Neutrophil (primary cell): ENCODE measurements at regions not wholly inside any gene's neighbourhood (a gene's known extent, or its start where the extent isn't known, plus 50 kb on each side); places are given as distances from the start of the nearest gene placed in this dataset.

Experiments
- H3K27ac ChIP-seq: fragments of 200-600 bp; sonication (generic); 2 replicates; pipeline ENCODE4 v1.5.1; 2016; ENCODE audit warnings: mild to moderate bottlenecking, moderate library complexity
- H3K27me3 ChIP-seq: fragments of 200-600 bp; sonication (generic); 2 replicates; pipeline ENCODE4 v1.6.0; 2016; ENCODE audit warnings: mild to moderate bottlenecking
- H3K36me3 ChIP-seq: fragments of 200-600 bp; sonication (generic); 2 replicates; pipeline ENCODE4 v1.5.1; 2017
- H3K4me1 ChIP-seq, 2 experiments: fragments of 200-600 bp in 1 of 2; sonication (generic) in 1 of 2; 1 replicate in 1 of 2; 2 replicates in 1 of 2; pipeline versions ENCODE4 v1.5.1 to v1.6.1; 2013 to 2016; ENCODE audit warnings: low read depth in 1 of 2, low read length in 1 of 2, mild to moderate bottlenecking in 1 of 2, moderate library complexity in 1 of 2; ENCODE audit not compliant: control insufficient read depth in 1 of 2, insufficient read depth in 1 of 2
- H3K4me3 ChIP-seq, 2 experiments: fragments of 200-600 bp in 1 of 2; sonication (generic) in 1 of 2; 1 replicate in 1 of 2; 2 replicates in 1 of 2; pipeline ENCODE4 v1.5.1; 2013 to 2016; ENCODE audit warnings: low read depth in 1 of 2, low read length in 1 of 2, mild to moderate bottlenecking in 1 of 2, moderate library complexity in 1 of 2
- H3K9me3 ChIP-seq: fragments of 200-600 bp; sonication (generic); 2 replicates; pipeline ENCODE4 v1.5.1; 2016
- TF ChIP-seq, protein P1 (sequence below): fragments of 200-600 bp; sonication (generic); IDR thresholded peaks from 2 replicates; pipeline ENCODE4 v1.5.1; 2016; ENCODE audit warnings: antibody characterized with exemption

- H3K36me3 ChIP-seq = no peaks in the 10 kb centered on the region
- H3K9me3 ChIP-seq = no peaks in the 10 kb centered on the region
- H3K27ac ChIP-seq = no peak overlapping the region
- TF ChIP-seq, protein P1, sequence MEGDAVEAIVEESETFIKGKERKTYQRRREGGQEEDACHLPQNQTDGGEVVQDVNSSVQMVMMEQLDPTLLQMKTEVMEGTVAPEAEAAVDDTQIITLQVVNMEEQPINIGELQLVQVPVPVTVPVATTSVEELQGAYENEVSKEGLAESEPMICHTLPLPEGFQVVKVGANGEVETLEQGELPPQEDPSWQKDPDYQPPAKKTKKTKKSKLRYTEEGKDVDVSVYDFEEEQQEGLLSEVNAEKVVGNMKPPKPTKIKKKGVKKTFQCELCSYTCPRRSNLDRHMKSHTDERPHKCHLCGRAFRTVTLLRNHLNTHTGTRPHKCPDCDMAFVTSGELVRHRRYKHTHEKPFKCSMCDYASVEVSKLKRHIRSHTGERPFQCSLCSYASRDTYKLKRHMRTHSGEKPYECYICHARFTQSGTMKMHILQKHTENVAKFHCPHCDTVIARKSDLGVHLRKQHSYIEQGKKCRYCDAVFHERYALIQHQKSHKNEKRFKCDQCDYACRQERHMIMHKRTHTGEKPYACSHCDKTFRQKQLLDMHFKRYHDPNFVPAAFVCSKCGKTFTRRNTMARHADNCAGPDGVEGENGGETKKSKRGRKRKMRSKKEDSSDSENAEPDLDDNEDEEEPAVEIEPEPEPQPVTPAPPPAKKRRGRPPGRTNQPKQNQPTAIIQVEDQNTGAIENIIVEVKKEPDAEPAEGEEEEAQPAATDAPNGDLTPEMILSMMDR = no peak
- H3K4me3 ChIP-seq = no peak overlapping the region
- no peaks in the 10 kb centered on the region for H3K4me1 ChIP-seq
- H3K27me3 ChIP-seq = peaks cover 11% of the 10 kb centered on the region
Measured at GRCh38 chr5:1938310-1939000, 55.7 kb upstream of the IRX4 start.

DNA sequence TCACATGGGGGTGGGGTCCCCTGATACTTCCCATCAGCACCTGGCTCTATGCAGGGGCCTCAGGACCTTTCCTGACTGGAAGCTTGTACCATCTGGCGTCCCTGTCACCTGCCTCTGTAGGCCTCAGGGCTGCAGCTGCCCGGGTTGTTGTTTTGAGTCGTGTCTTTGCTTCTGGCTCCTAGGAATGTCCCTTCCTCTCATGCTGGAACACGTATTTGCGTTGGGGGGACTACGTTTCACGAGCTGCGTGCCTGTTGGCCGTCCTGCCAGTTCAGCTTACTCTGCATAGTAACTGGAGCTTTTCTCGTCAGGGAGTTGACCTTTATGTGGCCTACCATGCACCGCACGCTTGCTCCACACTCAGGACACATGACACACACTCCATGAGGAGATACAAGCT is 54.9 kb upstream of the IRX4 start:
- H3K9me3 ChIP-seq = no peaks in the 10 kb centered on the region
- no peak overlapping the region for H3K4me3 ChIP-seq
- H3K36me3 ChIP-seq = no peaks in the 10 kb centered on the region
- TF ChIP-seq, protein P1 = no peak
- H3K4me1 ChIP-seq = no peaks in the 10 kb centered on the region
- no peak overlapping the region for H3K27ac ChIP-seq
- H3K27me3 ChIP-seq = peaks cover 20% of the 10 kb centered on the region

- Histone ChIP-seq H3K4me1 (no peaks in the 10 kb centered on the region), H3K27me3 (peaks cover 27% of the 10 kb centered on the region), H3K36me3 (no peaks in the 10 kb centered on the region), H3K4me3 (no peak overlapping the region), H3K9me3 (no peaks in the 10 kb centered on the region), H3K27ac (no peak overlapping the region)
- TF ChIP-seq, protein P1 = no peak
Measured at GRCh38 chr5:1936901-1937300, 54.2 kb upstream of the IRX4 start.

DNA sequence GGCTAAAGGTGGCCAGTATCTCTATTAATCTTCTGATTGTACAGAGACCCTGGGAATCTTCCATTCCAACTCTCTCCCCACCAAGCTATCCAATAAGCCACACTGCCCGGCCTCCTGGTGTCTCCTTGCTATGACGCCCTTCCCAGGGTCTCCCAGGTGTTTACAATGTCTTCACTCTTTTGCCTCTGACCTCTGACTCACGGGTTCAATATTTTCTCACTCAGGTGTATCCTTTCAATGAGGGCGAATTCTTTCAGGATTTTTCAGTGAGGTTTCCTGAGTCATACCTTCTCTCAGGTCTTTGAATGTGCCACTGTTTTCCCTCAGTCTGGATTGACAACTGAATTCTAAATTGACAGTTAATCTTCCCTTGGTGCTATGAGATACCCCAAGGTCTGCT is 53.7 kb upstream of the IRX4 start:
- H3K27me3 ChIP-seq = peaks cover 32% of the 10 kb centered on the region
- no peak overlapping the region for H3K27ac ChIP-seq
- TF ChIP-seq, protein P1 = no peak
- H3K36me3 ChIP-seq = no peaks in the 10 kb centered on the region
- H3K4me3 ChIP-seq = no peak overlapping the region
- no peaks in the 10 kb centered on the region for H3K9me3 ChIP-seq
- H3K4me1 ChIP-seq = no peaks in the 10 kb centered on the region

DNA sequence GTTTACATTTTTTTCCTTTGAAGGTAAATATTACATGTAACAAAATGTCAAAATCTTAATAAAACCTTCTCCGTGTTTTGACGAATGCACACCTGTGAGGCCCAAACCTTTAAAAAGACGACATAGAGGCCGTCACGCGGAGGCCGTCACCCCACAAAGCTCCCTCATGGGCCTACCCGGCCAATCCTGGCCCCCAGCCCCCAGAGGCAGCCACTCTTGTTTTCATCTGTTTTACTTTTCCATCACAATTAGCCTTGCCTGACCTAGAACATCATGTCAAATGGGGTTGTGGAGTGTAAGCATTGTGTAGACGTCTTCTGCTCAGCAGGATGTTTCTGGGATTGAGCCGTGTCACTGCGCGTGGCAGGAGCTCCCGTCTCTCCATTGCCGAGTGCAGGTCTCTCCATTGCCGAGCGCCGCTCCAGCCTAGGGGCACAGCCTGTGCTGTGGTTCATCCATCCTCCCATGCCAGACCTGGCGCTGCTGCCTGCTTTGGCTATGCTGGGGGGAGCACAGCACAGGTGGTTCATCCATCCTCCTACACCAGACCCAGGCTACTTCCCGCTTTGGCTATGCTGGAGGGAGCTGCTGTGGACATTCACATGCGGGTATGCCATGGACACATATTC is 52.2 kb upstream of the IRX4 start:
- Histone ChIP-seq H3K27ac (no peak overlapping the region), H3K4me3 (no peak overlapping the region), H3K36me3 (no peaks in the 10 kb centered on the region), H3K9me3 (no peaks in the 10 kb centered on the region), H3K4me1 (no peaks in the 10 kb centered on the region), H3K27me3 (peaks cover 47% of the 10 kb centered on the region)
- TF ChIP-seq, protein P1 = no peak
